ENCODE measurements at regions not wholly inside any gene's neighbourhood (a gene's known extent, or its start where the extent isn't known, plus 50 kb on each side); places are given as distances from the start of the nearest gene placed in this dataset.

DNA sequence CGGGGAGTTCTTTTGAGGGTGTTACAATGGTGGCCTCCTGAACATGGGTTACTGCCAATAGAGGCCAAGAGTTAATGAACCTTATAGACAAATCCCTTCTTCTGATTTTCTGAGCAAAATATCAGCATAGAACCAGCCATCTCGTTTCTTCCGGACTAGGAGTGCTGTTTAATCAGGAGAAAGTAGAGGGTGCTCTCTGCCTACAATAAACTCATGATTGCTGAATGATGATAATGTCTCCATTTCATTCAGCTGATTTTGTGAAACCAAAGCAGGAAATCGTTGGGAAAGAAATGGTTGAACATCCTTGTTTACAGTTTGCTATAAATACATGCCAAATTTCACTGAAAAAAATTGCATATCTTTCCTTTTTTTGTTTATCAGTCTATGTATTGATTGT lies 142.8 kb upstream of the PLSCR5 start:
- Histone ChIP-seq H3K4me1 (no peaks in the 10 kb centered on the region), H3K36me3 (no peaks in the 10 kb centered on the region), H3K27ac (no peak overlapping the region), H3K9me3 (no peaks in the 10 kb centered on the region), H3K27me3 (no peaks in the 10 kb centered on the region), H3K4me3 (no peak overlapping the region)
- DNase-seq = no peak
- TF ChIP-seq POLR2A (IDR thresholded peaks at IDR 0.05) = no peak
- TF ChIP-seq EP300 (IDR thresholded peaks at IDR 0.05) = no peak
- TF ChIP-seq, protein P1, sequence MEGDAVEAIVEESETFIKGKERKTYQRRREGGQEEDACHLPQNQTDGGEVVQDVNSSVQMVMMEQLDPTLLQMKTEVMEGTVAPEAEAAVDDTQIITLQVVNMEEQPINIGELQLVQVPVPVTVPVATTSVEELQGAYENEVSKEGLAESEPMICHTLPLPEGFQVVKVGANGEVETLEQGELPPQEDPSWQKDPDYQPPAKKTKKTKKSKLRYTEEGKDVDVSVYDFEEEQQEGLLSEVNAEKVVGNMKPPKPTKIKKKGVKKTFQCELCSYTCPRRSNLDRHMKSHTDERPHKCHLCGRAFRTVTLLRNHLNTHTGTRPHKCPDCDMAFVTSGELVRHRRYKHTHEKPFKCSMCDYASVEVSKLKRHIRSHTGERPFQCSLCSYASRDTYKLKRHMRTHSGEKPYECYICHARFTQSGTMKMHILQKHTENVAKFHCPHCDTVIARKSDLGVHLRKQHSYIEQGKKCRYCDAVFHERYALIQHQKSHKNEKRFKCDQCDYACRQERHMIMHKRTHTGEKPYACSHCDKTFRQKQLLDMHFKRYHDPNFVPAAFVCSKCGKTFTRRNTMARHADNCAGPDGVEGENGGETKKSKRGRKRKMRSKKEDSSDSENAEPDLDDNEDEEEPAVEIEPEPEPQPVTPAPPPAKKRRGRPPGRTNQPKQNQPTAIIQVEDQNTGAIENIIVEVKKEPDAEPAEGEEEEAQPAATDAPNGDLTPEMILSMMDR (IDR thresholded peaks at IDR 0.05) = peak in 1 of 6 experiments; percentile 8
- no peak for ATAC-seq (ENCODE audit: low FRiP score in 2 of 2)
- WGBS, 2 donors = 36 to 42% methylated on average over 4 of the region's 4 CpGs

DNA sequence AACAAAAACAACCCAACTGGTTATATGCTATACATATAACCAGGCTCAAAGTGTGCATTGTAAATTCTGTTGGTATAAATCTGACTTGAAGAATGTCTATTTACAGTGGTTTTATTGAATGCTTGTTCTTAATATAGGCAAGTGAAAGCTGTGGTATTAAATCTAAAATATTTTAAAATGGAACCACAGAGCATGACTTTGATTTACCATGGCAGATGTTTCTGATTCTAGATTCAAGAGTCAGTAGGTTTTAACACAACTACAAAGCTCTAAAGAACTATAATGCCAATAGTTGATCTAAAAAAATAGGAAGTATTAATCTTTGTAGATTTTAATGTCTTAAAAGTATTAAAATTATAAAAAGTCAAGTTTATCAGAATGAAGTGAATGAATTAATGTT lies 141.9 kb upstream of the PLSCR5 start:
- TF ChIP-seq, protein P1 (IDR thresholded peaks at IDR 0.05) = no peak
- TF ChIP-seq POLR2A (IDR thresholded peaks at IDR 0.05) = no peak
- no peak for TF ChIP-seq POLR2AphosphoS5 (IDR thresholded peaks at IDR 0.05)
- no peak for TF ChIP-seq EP300 (IDR thresholded peaks at IDR 0.05)
- H3K4me3 ChIP-seq = no peak overlapping the region
- H3K4me1 ChIP-seq = no peaks in the 10 kb centered on the region
- H3K36me3 ChIP-seq = no peaks in the 10 kb centered on the region
- no peak overlapping the region for H3K27ac ChIP-seq
- ATAC-seq (ENCODE audit: low FRiP score in 2 of 2) = no peak
- DNase-seq = no peak
- H3K9me3 ChIP-seq = no peaks in the 10 kb centered on the region
- no peaks in the 10 kb centered on the region for H3K27me3 ChIP-seq

DNA sequence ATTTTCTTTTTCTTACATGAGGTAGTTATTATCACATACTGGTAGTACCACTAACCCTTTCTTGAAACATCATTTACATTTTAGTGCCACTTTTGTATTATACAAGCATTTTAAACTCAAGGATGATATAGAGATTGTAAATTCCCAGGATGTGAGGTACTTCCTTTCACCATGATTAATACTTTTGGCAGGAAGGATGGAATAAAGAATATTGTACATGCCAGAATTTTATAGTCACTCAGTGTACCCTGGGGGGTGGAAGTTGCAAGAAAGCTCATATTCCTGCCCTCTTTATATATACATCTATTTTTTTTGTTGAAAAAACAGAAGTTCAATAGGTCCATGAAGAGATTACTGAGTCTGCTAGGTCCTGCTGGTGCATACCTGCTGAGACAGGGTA lies 141.0 kb upstream of the PLSCR5 start:
- DNase-seq (no peak), ATAC-seq (ENCODE audit: low FRiP score in 2 of 2) (no peak)
- Histone ChIP-seq H3K27me3 (no peaks in the 10 kb centered on the region), H3K36me3 (no peaks in the 10 kb centered on the region), H3K9me3 (no peaks in the 10 kb centered on the region), H3K4me1 (no peaks in the 10 kb centered on the region), H3K27ac (no peak overlapping the region), H3K4me3 (no peak overlapping the region)
- TF ChIP-seq EP300 (IDR thresholded peaks at IDR 0.05) (no peak), POLR2AphosphoS5 (IDR thresholded peaks at IDR 0.05) (no peak), POLR2A (IDR thresholded peaks at IDR 0.05) (no peak)
- TF ChIP-seq, protein P1 (IDR thresholded peaks at IDR 0.05) = no peak

DNA sequence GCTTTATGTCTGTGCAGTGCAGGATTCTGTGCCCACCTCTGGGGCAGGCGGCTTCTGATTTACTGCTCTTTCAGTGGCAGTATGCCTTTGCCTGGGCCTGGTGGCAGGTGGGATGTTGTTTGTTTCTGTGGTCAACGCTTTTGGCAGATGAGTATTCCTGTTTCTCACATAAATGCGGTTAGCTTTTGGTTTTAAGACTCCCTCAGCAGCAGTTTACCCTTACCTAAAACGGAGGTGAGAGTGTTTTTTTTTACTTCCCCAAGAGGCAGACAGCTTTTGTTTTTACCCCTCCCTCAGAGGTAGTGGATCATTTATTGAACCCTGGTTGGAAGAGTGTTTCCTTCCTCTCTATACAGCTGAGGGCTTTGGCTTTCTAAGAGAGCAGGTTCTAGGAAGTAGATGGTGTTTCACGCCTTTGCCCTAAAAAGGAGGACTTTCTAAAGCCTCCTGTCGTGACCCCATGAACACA lies 134.1 kb upstream of the PLSCR5 start:
- Histone ChIP-seq H3K27ac (no peak overlapping the region), H3K27me3 (no peaks in the 10 kb centered on the region), H3K4me3 (no peak overlapping the region), H3K9me3 (no peaks in the 10 kb centered on the region), H3K4me1 (no peaks in the 10 kb centered on the region), H3K36me3 (no peaks in the 10 kb centered on the region)
- ATAC-seq (ENCODE audit: low FRiP score in 2 of 2) (no peak), DNase-seq (no peak)
- 74 to 76% methylated on average over 6 of the region's 6 CpGs for WGBS, 2 donors
- no peak for TF ChIP-seq POLR2A (IDR thresholded peaks at IDR 0.05)
- TF ChIP-seq EP300 (IDR thresholded peaks at IDR 0.05) = no peak
- TF ChIP-seq, protein P1 (IDR thresholded peaks at IDR 0.05) = no peak
- TF ChIP-seq POLR2AphosphoS5 (IDR thresholded peaks at IDR 0.05) = no peak

DNA sequence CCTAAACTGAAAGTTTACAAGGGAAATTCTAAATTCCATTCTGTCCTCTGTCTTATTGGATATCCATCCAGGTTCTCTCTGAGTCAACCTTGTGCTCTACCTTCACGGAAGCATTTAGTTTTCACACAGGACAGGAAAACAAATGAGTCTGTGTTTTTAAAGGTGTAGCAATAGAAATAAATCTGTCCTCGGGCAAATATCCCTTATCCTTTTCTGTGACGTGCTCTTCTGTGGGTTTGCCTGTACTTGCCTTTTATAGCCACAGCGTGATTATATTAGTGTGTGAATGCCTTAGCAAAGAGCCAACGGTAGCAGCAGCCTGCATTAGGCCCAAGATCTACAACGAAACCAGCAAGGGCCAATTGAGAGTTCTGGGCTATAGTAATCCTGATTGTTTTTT lies 127.2 kb upstream of the PLSCR5 start:
- 85 to 86% methylated on average over 6 of the region's 6 CpGs for WGBS, 2 donors
- no peaks in the 10 kb centered on the region for H3K36me3 ChIP-seq
- peaks cover 0 to 3% (median 0%) of the 10 kb centered on the region in 4 donors for H3K9me3 ChIP-seq
- TF ChIP-seq POLR2A (IDR thresholded peaks at IDR 0.05) (no peak), POLR2AphosphoS5 (IDR thresholded peaks at IDR 0.05) (no peak), EP300 (IDR thresholded peaks at IDR 0.05) (no peak)
- TF ChIP-seq, protein P1 (IDR thresholded peaks at IDR 0.05) = no peak
- no peaks in the 10 kb centered on the region for H3K4me1 ChIP-seq
- no peak overlapping the region for H3K27ac ChIP-seq
- DNase-seq = no peak
- ATAC-seq (ENCODE audit: low FRiP score in 2 of 2) = no peak
- no peaks in the 10 kb centered on the region for H3K27me3 ChIP-seq
- H3K4me3 ChIP-seq = no peak overlapping the region
